HK-2 (cell line): ENCODE measurements at regions not wholly inside any gene's neighbourhood (a gene's known extent, or its start where the extent isn't known, plus 50 kb on each side); places are given as distances from the start of the nearest gene placed in this dataset.
A peak's percentile ranks its signal among the peaks of the same experiment; 100 is the strongest.
"Not testable (repeated sequence)": the region's sequence is repeated elsewhere in the genome, so short reads cannot be mapped to it uniquely, and the experiment has no call there.

Source experiments
- DNase-seq: peaks from one replicate; pipeline ENCODE4 v3.0.0-alpha.2; 2018; ENCODE audit not compliant: unreplicated experiment

GRCh38 chr9:90141723-90142122, 500.9 kb downstream of the DIRAS2 start:
- no peak for DNase-seq

GRCh38 chr9:90142580-90142979, 500.0 kb downstream of the DIRAS2 start:
- peak; percentile 28 for DNase-seq

- no peak for DNase-seq
Observed at GRCh38 chr9:90147426-90147825, 495.2 kb downstream of the DIRAS2 start.

- DNase-seq = no peak
Observed at GRCh38 chr9:90156318-90156717, 486.3 kb downstream of the DIRAS2 start.

GRCh38 chr9:90162326-90162725, 480.3 kb downstream of the DIRAS2 start:
- DNase-seq = no peak

- DNase-seq = no peak
Observed at GRCh38 chr9:90162819-90163218, 479.8 kb downstream of the DIRAS2 start.

DNA sequence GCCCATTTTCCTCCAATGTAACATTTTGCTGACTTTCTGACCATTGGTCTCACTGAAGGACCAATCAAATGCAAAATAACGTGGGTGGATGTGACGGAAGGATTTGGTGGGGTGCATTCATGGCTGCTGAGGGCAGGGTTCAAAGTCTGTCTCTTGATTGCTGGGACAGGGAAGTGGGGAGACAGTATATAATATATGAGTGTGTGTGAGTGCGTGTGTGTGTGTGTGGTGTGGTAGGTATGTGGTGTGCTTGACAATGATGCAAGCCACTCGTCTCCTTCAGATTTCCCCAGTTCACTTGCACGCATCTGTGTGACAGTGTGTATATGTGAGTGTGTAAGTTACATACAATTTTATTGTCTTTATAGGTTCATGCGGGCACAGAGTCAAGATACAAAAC, 477.3 kb downstream of the DIRAS2 start:
- DNase-seq = no peak

DNA sequence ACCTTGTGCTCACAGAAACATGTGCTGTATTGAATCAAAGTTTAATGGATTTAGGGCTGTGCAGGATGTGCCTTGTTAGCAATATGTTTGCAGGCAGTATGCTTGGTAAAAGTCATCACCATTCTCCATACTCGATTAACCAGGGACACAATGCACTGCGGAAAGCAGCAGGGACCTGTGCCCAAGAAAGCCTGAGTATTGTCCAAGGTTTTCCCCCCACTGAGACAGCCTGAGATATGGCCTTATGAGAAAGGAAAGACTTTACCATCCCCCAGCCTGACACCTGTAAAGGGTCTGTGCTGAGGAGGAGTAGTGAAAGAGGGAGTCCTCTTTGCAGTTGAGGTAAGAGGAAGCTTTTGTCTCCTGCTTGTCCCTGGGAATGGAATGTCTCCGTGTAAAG, 476.2 kb downstream of the DIRAS2 start:
- not testable (repeated sequence) for DNase-seq

- no peak for DNase-seq
Observed at GRCh38 chr9:90167914-90168313, 474.7 kb downstream of the DIRAS2 start.

DNA sequence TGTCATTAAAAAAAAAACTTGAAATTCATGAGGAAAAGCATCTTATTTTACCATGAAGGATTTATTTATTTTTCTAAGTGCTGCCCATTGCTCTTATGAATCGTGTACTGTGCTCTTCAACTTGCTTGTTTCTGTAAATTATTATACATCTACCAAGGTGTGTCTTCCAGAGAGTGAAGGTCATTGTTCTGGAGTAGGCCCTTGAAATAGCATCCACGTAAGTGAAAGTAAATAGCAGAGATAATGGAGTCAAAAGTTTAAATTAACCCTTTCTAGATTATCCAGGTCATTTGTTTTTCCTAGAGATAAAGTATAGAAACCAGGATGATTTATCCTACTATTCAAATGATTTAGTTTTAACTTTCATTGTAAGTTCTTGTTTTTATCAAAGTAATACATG, 473.1 kb downstream of the DIRAS2 start:
- no peak for DNase-seq

DNA sequence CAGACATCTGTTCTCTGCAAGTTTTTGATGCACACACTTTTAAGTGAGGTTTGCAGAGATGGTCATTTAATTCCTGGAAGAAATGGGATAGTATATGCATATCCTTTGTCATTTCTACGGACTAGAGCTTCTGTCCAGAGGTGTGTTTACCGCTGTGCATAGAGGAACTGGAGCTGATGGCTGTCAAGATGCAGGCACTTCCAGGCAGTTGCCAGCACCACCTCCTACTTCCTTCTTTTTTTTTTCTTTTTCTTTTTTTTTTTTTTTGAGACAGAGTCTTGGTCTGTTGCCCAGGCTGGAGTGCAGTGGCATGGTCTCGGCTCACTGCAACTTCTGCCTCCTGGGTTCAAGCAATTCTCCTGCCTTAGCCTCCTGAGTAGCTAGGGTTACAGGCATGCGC, 468.7 kb downstream of the DIRAS2 start:
- DNase-seq = not testable (repeated sequence)

DNA sequence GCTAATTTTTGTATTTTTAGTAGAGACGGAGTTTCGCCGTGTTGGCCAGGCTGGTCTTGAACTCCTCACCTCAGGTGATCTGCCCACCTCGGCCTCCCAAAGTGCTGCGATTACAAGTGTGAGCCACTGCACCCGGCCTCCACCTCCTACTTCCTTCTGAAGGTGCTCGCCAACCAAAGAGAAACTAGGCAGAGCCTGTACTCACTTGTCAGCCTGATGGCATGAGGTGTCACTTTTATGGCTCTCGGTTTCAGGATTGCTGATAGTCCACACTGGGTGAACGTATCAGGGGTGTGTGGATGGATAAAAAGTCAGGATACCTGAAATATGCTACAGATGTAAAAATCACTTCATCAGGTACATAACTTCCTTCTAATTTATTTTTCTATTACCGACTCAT, 468.3 kb downstream of the DIRAS2 start:
- DNase-seq = not testable (repeated sequence)

GRCh38 chr9:90175257-90175656, 467.4 kb downstream of the DIRAS2 start:
- no peak for DNase-seq

DNA sequence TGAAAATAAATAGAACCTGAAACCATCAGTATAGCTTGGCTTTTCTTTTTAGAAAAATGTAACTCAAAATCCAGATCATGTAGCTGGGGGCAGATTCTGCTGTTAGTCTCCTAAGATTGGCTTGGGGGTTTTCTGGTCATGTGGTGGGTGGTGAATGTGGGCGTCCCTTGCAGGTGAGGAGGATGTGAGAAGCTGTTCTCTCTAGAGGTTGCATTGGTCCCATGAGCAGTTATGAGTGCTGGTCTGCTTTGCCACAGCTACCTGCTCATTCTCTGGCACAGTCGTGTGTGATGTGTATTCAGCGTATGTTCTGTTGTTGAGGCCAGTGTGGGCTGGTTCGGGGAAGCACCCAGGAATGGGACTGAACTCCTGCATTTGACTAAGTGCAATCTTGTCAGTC, 466.8 kb downstream of the DIRAS2 start:
- no peak for DNase-seq

DNA sequence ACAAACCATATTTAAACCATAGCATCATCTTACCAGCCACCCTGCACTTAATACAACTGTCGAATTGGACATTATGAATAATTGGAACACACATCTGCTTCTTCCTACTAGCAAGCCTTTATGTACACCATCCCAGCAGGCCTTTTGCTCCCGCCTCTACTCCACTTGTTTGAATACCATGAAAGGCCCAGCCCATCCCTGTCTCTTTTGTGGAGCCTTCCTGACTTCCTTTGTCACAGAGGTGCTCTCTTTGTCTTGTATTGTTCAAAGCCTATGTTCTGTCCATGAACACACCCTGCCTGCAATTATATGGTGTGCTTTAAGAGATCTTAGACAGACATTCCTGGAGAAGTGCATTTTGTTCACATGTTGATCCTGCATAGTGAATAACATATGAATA, 465.7 kb downstream of the DIRAS2 start:
- DNase-seq = no peak

DNA sequence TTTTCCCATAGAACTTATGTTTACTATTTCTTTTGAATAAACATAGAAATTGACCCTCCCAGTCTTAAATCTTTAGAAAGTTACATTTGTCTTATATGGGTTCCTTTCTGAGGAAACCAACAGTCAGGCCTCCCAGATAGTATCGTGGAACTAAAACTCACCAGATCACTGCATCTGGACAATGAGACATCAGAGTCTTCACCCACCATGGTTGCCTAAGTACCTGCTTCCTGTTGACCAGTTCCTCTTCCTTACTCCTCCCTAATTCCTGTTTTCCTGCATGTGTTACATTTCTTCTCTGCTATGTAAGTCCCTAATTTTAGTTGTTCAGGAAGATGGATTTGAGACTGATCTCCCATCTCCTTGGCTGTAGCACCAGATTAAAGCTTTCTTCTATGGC, 462.2 kb downstream of the DIRAS2 start:
- DNase-seq = no peak

GRCh38 chr9:90188656-90189055, 454.0 kb downstream of the DIRAS2 start:
- no peak for DNase-seq

- DNase-seq = no peak
Observed at GRCh38 chr9:90189306-90189705, 453.3 kb downstream of the DIRAS2 start.

- not testable (repeated sequence) for DNase-seq
Observed at GRCh38 chr9:90192465-90192864, 450.2 kb downstream of the DIRAS2 start.

- DNase-seq = no peak
Observed at GRCh38 chr9:90198956-90199355, 443.7 kb downstream of the DIRAS2 start.

- DNase-seq = no peak
Observed at GRCh38 chr9:90201766-90202165, 440.9 kb downstream of the DIRAS2 start.

DNA sequence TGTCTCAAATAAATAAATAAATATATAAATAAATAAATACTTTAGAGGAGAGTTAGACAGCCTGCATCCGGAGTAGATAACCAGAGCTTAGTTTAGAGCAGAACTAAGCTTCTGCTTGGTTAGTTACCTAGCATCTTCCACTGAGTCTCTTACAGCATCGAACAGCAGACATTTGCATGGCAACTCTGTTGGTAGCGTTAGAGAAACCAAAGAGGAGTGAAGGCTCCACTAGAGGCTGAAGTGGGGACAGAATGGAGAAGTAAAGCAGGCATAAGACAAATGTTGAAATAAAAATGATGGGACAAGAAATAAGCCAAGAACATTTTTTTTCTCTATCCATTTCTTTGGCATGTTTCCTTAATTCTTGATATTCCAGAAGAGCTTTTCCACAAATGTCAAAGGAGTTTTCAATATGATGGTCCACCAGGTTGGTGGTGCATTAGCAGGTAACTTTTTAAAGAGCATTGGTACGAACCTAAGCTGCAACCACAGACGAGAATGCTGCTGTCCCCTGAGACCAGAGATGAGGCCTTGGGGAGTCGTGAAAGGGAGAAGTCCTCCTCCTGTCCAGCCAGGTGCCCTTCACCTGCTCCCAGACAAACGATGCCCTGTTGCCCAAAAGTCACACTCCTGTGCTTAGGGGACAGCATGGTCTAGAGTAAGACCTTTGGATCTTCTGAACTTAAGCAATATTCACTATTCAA, 438.3 kb downstream of the DIRAS2 start:
- no peak for DNase-seq

GRCh38 chr9:90213045-90213444, 429.6 kb downstream of the DIRAS2 start:
- DNase-seq = not testable (repeated sequence)

GRCh38 chr9:90219548-90220118, 423.0 kb downstream of the DIRAS2 start:
- no peak for DNase-seq
